ENCODE measurements at regions not wholly inside any gene's neighbourhood (a gene's known extent, or its start where the extent isn't known, plus 50 kb on each side); places are given as distances from the start of the nearest gene placed in this dataset.

DNA sequence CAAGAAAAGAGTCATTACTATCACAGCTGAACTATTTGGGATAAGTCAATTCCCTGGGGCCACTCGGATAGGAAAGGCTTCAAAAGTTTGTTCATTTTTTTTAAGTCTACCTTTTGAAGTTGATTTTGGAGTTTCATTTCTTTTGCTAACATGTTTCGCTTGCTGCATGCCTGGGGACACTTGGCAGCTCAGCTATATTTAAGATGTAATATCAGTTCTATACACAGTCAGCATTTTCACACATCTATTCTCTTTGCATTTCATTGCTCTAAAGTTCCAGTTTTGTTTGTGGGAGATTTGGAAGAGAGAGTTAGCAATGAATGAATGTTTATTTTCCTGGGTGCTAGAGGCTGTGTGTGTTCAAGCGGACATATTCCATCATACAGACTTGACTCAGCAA, 445.2 kb upstream of the GRAMD2B start:
- TF ChIP-seq TAF1 (IDR thresholded peaks at IDR 0.05; ENCODE audit: low read depth) = no peak
- TF ChIP-seq, protein P1, sequence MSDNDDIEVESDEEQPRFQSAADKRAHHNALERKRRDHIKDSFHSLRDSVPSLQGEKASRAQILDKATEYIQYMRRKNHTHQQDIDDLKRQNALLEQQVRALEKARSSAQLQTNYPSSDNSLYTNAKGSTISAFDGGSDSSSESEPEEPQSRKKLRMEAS (IDR thresholded peaks at IDR 0.05) = no peak
- TF ChIP-seq, protein P2, sequence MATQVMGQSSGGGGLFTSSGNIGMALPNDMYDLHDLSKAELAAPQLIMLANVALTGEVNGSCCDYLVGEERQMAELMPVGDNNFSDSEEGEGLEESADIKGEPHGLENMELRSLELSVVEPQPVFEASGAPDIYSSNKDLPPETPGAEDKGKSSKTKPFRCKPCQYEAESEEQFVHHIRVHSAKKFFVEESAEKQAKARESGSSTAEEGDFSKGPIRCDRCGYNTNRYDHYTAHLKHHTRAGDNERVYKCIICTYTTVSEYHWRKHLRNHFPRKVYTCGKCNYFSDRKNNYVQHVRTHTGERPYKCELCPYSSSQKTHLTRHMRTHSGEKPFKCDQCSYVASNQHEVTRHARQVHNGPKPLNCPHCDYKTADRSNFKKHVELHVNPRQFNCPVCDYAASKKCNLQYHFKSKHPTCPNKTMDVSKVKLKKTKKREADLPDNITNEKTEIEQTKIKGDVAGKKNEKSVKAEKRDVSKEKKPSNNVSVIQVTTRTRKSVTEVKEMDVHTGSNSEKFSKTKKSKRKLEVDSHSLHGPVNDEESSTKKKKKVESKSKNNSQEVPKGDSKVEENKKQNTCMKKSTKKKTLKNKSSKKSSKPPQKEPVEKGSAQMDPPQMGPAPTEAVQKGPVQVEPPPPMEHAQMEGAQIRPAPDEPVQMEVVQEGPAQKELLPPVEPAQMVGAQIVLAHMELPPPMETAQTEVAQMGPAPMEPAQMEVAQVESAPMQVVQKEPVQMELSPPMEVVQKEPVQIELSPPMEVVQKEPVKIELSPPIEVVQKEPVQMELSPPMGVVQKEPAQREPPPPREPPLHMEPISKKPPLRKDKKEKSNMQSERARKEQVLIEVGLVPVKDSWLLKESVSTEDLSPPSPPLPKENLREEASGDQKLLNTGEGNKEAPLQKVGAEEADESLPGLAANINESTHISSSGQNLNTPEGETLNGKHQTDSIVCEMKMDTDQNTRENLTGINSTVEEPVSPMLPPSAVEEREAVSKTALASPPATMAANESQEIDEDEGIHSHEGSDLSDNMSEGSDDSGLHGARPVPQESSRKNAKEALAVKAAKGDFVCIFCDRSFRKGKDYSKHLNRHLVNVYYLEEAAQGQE (IDR thresholded peaks at IDR 0.05; ENCODE audit: low read depth) = no peak
- TF ChIP-seq RAD21 (IDR thresholded peaks at IDR 0.05; ENCODE audit: low read depth) = no peak
- no peak for TF ChIP-seq EP300 (IDR thresholded peaks at IDR 0.05; ENCODE audit: borderline replicate concordance)
- no peak for TF ChIP-seq ZBTB7A (IDR thresholded peaks at IDR 0.05; ENCODE audit: low read depth)
- TF ChIP-seq FOXM1 (IDR thresholded peaks at IDR 0.05; ENCODE audit: borderline replicate concordance, low read depth) = no peak
- no peak for TF ChIP-seq NFIC (IDR thresholded peaks at IDR 0.05)
